Naive thymus-derived CD8-positive, alpha-beta T cell (primary cell): ENCODE measurements at regions not wholly inside any gene's neighbourhood (a gene's known extent, or its start where the extent isn't known, plus 50 kb on each side); places are given as distances from the start of the nearest gene placed in this dataset.
"Not testable (repeated sequence)": the region's sequence is repeated elsewhere in the genome, so short reads cannot be mapped to it uniquely, and the experiment has no call there.

Experiments
- ATAC-seq, 2 donors: fragments of 150-1000 bp; cut with Tn5 transposase in 1 of 2; sonication (Bioruptor Pico), chemical (Tn5 transposase) in 1 of 2; 1 replicate in 1 of 2; 2 replicates in 1 of 2; pipeline ENCODE4 v1.10.0; 2021; ENCODE audit warnings: mild to moderate bottlenecking in 2 of 2, moderate library complexity in 2 of 2
- POLR2A ChIA-PET: fragments of 350-600 bp; sonication (Branson Sonifier 250); formaldehyde crosslinking; loops from one replicate; lab custom pipeline; 2021; ENCODE audit warnings: antibody characterized with exemption; lab: Charles Lee
- DNase-seq, 10 donors: peaks; one replicate each; pipeline versions ENCODE4 v3.0.0 to v3.0.0-alpha.2; 2020 to 2022
- H3K27ac Mint-ChIP-seq, 10 donors: one replicate each; pipeline ENCODE4 v1.8.0; 2020 to 2022; ENCODE audit warnings: mild to moderate bottlenecking in 10 of 10, mixed read lengths in 10 of 10, moderate library complexity in 4 of 10, inconsistent platforms in 1 of 10
- H3K27me3 Mint-ChIP-seq, 5 donors: one replicate each; pipeline ENCODE4 v1.8.0; 2021 to 2022; ENCODE audit warnings: mixed read lengths in 5 of 5
- H3K36me3 Mint-ChIP-seq, 3 donors: one replicate each; pipeline ENCODE4 v1.8.0; 2020 to 2022; ENCODE audit warnings: mixed read lengths in 3 of 3, mild to moderate bottlenecking in 2 of 3, inconsistent platforms in 1 of 3
- H3K4me1 Mint-ChIP-seq, 4 donors: one replicate each; pipeline ENCODE4 v1.8.0; 2021 to 2022; ENCODE audit warnings: mixed read lengths in 4 of 4
- H3K4me3 Mint-ChIP-seq, 10 donors: one replicate each; pipeline ENCODE4 v1.8.0; 2020 to 2022; ENCODE audit warnings: mild to moderate bottlenecking in 10 of 10, mixed read lengths in 10 of 10, moderate library complexity in 6 of 10, inconsistent platforms in 1 of 10
- H3K9me3 Mint-ChIP-seq, 9 donors: one replicate each; pipeline ENCODE4 v1.8.0; 2020 to 2022; ENCODE audit warnings: mixed read lengths in 9 of 9, mild to moderate bottlenecking in 3 of 9, inconsistent platforms in 1 of 9, moderate library complexity in 1 of 9

DNA sequence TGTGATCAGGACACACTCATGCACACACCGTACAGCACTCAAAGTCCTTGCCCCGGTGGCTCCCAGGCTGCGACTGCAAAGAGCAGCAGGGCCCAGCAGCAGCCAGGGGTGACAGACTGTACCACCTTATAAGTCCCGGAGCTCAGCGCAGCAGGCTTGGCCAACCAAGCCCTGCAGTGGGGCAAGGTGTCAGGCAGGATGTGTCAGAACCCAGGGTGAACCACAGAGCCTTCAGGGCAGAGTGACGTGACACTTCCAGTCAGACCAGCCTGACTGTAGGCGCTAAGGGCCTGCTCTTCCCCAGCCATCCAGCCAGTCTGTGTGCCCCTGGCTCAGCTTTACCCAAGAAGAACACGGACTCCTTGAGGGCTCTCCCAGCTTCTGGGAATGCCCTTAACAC, 204.1 kb downstream of the COPRS start:
- H3K9me3 Mint-ChIP-seq = peaks cover 0 to 2% (median 0%) of the 10 kb centered on the region in 9 donors
- peaks cover 0 to 2% (median under 1%) of the 10 kb centered on the region in 4 donors for H3K4me1 Mint-ChIP-seq
- DNase-seq (peak in 3 of 10 donors; percentile 3 to 10 (median 6)), ATAC-seq (no peak)
- H3K4me3 Mint-ChIP-seq = no peak overlapping the region
- POLR2A ChIA-PET = no interaction called here
- H3K36me3 Mint-ChIP-seq = no peaks in the 10 kb centered on the region
- H3K27me3 Mint-ChIP-seq = peaks cover 0 to 19% (median 9%) of the 10 kb centered on the region in 5 donors
- H3K27ac Mint-ChIP-seq = no peak overlapping the region

DNA sequence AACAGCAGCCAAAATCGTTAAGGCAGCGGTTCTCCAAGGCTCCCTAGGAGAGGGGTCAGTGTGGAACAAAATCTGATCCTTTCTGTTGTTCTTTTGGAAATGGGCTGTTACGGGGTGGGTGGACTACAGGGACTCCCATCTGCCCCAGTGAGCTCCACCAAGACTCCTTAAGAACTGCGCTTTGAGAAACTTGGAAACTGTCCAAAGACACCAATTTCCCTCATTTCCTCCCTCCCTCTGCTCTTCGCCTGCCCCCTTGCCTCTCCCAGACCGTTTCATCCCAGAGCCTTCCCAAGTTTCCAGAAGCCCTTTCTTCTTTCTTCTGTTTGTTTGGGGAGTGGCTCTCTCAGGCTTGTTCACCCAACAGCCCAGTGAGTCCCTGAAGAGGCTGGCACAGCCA, 205.4 kb downstream of the COPRS start:
- Mint-ChIP-seq H3K4me3 (no peak overlapping the region), H3K27me3 (peaks cover 0 to 14% (median 5%) of the 10 kb centered on the region in 5 donors), H3K36me3 (no peaks in the 10 kb centered on the region), H3K9me3 (peaks cover 0 to 2% (median 0%) of the 10 kb centered on the region in 9 donors), H3K27ac (no peak overlapping the region), H3K4me1 (peaks cover 0 to 2% (median 0%) of the 10 kb centered on the region in 4 donors)
- POLR2A ChIA-PET = no interaction called here
- no peak for DNase-seq
- no peak for ATAC-seq

DNA sequence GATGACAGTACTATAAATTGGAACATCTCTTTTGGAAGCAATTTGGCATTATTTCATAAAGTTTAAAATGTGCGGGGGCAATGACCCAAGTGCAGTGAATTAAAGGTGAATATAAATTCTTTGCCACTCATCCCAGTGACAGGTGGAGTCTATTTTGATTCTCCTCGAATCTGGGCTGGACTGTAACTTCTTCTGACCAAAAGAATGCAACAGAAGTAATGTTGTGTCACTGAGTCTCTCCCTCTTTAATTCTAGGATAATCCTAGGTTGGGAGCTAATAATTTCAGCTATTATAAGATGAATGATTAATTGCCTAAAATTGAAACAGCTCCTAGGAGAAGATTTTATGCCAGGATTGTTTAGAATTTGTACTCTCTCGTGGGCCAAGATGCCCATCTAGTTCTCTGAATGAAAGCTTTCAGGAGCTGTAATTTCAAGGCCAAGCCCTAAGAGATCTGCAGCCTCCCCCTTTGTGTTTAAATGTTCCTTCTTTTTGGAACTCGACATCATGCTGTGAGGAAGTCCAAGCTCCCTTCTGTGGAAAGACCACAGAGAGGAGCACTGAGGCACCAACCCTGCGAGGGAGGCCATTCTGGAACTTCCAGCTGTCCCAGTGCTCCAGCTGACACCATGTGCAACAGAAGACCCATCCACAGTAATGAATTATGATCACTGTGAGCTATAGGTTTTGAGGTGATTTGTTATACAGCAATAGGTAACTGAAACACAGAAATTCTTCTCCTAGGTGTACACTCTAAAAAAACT, 208.1 kb downstream of the COPRS start:
- Mint-ChIP-seq H3K36me3 (peaks cover 0 to 11% (median 0%) of the 10 kb centered on the region in 3 donors), H3K4me3 (no peak overlapping the region), H3K27me3 (peaks cover 0 to 3% (median 2%) of the 10 kb centered on the region in 5 donors), H3K9me3 (peaks cover 0 to 17% (median 4%) of the 10 kb centered on the region in 9 donors), H3K27ac (no peak overlapping the region), H3K4me1 (peaks cover 0 to 2% (median 0%) of the 10 kb centered on the region in 4 donors)
- DNase-seq = no peak
- POLR2A ChIA-PET = interaction anchor here (0.6 kb wide), 1 partner anchor 10 kb away, joined by 3 read pairs; no protein-coding TSS in a partner anchor
- ATAC-seq = no peak

DNA sequence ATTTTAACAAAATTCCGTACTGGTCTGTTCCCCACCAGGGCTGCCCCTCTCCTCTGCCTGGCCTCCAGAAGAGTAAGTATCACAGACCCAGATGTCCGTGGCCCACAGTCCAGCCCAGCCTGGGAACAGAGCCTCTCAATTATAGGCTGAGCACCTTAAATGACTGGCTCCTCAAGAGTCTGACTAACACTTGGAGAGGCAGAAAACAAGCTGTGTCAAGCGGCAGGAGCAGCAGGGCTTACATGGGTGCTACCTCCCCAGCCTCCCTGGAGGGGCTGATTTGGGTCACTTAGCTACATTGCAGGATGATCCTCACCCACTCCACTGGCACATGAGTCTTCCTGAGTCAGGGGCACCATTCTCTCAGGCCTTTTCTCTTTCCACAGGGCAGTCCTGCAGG, 209.7 kb downstream of the COPRS start:
- POLR2A ChIA-PET = interaction anchor here (0.5 kb wide), 1 partner anchor 1835 kb away, joined by 5 read pairs; no protein-coding TSS in a partner anchor
- DNase-seq = no peak
- ATAC-seq = no peak
- Mint-ChIP-seq H3K4me1 (no peaks in the 10 kb centered on the region), H3K27me3 (peaks cover 0 to 8% (median 3%) of the 10 kb centered on the region in 5 donors), H3K4me3 (no peak overlapping the region), H3K36me3 (peaks cover 0 to 23% (median 0%) of the 10 kb centered on the region in 3 donors), H3K9me3 (peaks cover 4 to 29% (median 14%) of the 10 kb centered on the region in 9 donors), H3K27ac (peak overlapping the region in 1 of 10 donors; percentile 33)

DNA sequence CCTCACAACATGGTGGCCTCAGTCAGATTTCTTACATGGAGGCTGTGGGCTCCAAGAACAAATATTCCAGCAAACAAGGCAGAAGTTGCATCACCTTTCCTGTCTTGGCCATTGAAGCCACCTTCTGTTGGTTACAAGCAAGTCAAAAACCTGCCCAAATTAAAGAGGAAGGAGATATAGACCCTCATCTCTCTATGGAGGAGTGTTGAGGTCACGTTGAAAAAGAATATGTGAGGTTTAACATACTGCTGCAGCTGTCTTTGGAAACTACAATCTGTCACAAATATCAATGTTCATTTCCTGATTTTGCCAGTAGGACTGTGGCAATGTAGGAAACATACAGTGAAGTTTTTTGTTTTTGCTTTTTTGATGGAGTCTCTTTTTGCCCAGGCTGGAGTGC, 211.4 kb downstream of the COPRS start:
- H3K36me3 Mint-ChIP-seq = peaks cover 0 to 28% (median 0%) of the 10 kb centered on the region in 3 donors
- peaks cover 3 to 13% (median 7%) of the 10 kb centered on the region in 5 donors for H3K27me3 Mint-ChIP-seq
- peaks cover 4 to 33% (median 14%) of the 10 kb centered on the region in 9 donors for H3K9me3 Mint-ChIP-seq
- peak overlapping the region in 1 of 10 donors; percentile 11 for H3K27ac Mint-ChIP-seq
- no peak overlapping the region for H3K4me3 Mint-ChIP-seq
- DNase-seq (no peak), ATAC-seq (no peak)
- H3K4me1 Mint-ChIP-seq = no peaks in the 10 kb centered on the region
- POLR2A ChIA-PET = no interaction called here

DNA sequence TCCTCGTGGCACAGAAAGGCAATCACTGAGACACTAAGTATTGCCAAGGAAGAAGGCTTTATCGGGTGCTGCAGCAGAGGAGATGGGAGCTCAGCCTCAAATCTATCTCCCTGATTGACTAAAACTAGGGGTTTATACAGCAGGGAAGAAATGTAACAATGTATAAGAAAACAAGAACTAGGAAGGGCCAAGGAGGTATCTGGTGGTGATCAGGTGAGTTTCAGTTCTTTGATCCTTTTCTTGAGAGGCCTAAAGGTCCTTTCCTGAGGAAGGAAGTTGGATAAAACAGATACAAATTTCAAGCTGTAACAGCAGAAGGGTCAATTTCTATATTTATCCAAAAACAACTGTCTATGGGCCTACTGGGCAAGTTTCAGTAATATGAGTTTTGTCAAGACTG, 212.4 kb downstream of the COPRS start:
- Mint-ChIP-seq H3K4me1 (no peaks in the 10 kb centered on the region), H3K36me3 (peaks cover 0 to 28% (median 0%) of the 10 kb centered on the region in 3 donors), H3K4me3 (no peak overlapping the region), H3K9me3 (peaks cover 4 to 37% (median 17%) of the 10 kb centered on the region in 9 donors), H3K27me3 (peaks cover 3 to 21% (median 11%) of the 10 kb centered on the region in 5 donors), H3K27ac (no peak overlapping the region)
- POLR2A ChIA-PET = no interaction called here
- ATAC-seq = no peak
- DNase-seq = no peak

DNA sequence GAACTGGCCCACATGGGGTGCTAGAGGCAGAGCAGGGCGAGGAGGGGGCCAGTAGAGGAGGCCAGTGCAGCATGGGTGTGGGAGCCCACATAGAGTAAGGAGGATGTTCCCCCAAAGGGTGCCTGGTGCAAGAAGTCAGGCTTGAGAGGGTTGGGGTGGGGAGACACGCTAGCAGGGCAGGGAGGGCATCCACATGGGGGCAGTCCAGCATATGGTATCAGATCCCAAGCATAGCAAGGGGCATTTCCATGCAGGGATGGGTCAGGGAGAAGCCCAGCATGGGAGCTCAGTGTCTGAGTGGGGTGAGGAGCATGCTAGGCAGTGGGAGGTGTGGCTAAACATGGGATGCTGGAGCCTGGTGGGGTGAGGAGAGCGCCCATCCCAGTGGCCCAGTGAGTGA, 213.7 kb downstream of the COPRS start:
- ATAC-seq (no peak), DNase-seq (no peak)
- Mint-ChIP-seq H3K4me1 (no peaks in the 10 kb centered on the region), H3K27ac (no peak overlapping the region), H3K27me3 (peaks cover 4 to 24% (median 16%) of the 10 kb centered on the region in 5 donors), H3K36me3 (peaks cover 0 to 31% (median 0%) of the 10 kb centered on the region in 3 donors), H3K4me3 (no peak overlapping the region), H3K9me3 (peaks cover 4 to 45% (median 18%) of the 10 kb centered on the region in 9 donors)
- POLR2A ChIA-PET = no interaction called here

DNA sequence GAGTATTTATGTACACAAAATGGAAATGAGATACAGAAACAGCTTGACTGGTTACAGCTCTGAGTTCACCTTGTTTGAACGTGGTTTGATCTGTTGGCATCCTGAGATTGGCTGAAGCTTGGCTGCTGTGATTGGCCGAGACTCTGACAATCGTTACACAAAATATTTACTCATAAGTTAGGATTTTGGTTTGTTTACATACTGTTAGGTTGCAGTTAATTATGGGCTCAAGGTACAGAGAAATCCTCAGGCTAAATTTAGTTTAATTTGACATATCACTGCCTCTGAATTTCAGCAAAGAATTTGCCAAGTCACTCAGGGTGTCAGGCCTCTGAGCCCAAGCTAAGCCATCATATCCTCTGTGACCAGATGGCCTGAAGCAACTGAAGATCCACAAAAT, 227.3 kb downstream of the COPRS start:
- Mint-ChIP-seq H3K4me3 (no peak overlapping the region), H3K36me3 (peaks cover 0 to 8% (median 8%) of the 10 kb centered on the region in 3 donors), H3K9me3 (peaks cover 0 to 14% (median 7%) of the 10 kb centered on the region in 9 donors), H3K27ac (no peak overlapping the region), H3K4me1 (no peaks in the 10 kb centered on the region), H3K27me3 (peaks cover 14 to 41% (median 27%) of the 10 kb centered on the region in 5 donors)
- POLR2A ChIA-PET = no interaction called here
- ATAC-seq (no peak), DNase-seq (no peak)

DNA sequence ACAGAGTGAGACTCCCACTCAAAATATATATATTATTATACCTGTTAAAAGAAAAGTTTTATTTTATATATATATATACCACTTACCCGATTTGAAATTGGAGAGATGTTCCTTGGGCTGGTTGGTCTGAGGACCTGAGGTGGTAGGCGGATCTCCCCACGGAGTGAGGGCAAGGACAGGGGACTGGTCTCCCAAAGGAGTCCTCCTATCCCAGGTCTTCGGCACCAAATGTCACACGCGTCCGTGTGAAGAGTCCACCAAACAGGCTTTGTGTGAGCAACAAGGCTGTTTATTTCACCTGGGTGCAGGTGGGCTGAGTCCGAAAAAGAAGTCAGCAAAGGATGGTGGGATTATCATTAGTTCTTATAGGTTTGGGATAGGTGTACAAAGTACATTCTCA, 228.2 kb downstream of the COPRS start:
- Mint-ChIP-seq H3K36me3 (peaks cover 0 to 11% (median 8%) of the 10 kb centered on the region in 3 donors), H3K27me3 (peaks cover 19 to 41% (median 33%) of the 10 kb centered on the region in 5 donors), H3K9me3 (peaks cover 0 to 14% (median 7%) of the 10 kb centered on the region in 9 donors)
- H3K4me1 Mint-ChIP-seq, POLR2A ChIA-PET, ATAC-seq, H3K4me3 Mint-ChIP-seq, H3K27ac Mint-ChIP-seq, DNase-seq: not testable (repeated sequence)

DNA sequence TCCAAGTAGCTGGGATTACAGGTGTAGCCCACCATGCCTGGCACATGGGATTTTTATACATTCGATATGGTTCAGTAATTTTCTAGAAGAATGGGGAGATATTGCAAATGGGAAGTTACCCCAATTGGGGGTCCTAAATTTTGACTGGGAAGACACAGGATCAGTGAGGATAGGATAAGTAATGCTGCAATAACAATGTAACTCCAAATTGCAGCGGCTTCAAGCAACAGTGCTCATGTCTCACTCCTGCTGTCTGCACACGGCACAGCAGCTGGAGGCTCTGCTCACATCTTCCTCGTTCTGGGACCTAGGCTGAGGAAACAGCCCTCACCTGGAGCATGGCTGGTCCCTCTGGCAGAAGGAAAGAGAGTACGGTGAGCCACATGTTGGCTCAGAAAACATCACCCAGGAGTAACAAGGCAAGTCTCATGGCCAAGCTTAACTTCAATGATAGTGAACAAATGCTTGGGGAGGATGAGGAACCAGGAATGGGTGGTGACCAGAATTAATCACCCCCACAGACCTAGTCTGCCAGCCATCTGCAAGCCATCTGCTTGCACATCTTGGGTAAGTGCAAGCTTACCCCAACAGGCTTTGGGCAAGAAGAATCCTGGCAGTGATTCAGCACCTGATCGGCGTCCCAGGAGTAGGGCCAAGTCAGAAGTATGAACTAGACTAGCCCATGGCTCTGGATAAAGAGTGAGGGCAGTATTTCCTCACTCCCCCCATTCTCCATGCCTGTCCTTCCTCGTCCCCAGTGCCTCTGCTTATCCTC, 229.2 kb downstream of the COPRS start:
- ATAC-seq = no peak
- no peak for DNase-seq
- Mint-ChIP-seq H3K36me3 (peaks cover 0 to 14% (median 11%) of the 10 kb centered on the region in 3 donors), H3K27ac (no peak overlapping the region), H3K4me3 (no peak overlapping the region), H3K4me1 (no peaks in the 10 kb centered on the region), H3K9me3 (peaks cover 0 to 21% (median 8%) of the 10 kb centered on the region in 9 donors), H3K27me3 (peaks cover 19 to 39% (median 32%) of the 10 kb centered on the region in 5 donors)
- POLR2A ChIA-PET = no interaction called here

DNA sequence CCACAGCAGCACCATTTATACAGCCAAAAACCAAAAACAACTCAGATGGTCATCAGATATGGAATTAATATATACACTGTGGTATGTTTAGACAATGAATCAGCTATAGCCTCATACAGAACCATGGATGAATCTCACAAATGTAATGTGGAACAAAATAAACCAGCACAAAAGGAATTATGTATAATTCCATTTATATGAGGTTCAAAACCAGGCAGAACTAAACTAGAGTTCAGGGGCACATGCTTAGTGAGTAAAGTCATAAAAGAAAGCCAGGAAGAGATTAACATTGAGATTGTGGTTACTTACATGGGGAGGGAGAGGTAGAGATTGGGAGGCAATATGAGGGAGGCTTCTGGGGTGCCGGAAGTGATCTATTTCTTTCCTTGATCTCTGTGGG, 231.1 kb downstream of the COPRS start:
- H3K4me1 Mint-ChIP-seq = peaks cover 0 to 1% (median 0%) of the 10 kb centered on the region in 4 donors
- POLR2A ChIA-PET = no interaction called here
- H3K27me3 Mint-ChIP-seq = peaks cover 15 to 39% (median 23%) of the 10 kb centered on the region in 5 donors
- no peak overlapping the region for H3K4me3 Mint-ChIP-seq
- peaks cover 0 to 35% (median 16%) of the 10 kb centered on the region in 9 donors for H3K9me3 Mint-ChIP-seq
- H3K36me3 Mint-ChIP-seq = peaks cover 0 to 22% (median 13%) of the 10 kb centered on the region in 3 donors
- no peak overlapping the region for H3K27ac Mint-ChIP-seq
- ATAC-seq = no peak
- DNase-seq = no peak

DNA sequence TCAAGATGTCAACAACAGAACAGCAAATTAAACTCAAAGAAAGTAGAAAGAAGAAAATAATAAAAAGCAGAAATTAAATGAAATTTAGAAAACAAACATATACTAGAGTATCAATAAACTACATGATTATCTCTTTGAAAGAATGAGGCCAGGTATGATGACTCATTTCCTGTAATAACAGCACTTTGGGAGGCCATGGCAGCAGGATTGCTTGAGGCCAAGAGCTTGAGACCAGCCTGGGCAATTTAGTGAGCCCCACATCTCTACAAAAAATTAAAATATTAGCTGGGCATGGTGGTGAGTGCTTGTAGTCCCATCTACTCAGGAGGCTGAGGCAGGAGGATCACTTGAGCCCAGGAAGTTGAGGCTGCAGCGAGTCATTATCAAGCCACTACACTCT, 232.5 kb downstream of the RAB11FIP4 start:
- Mint-ChIP-seq H3K4me1 (peaks cover 0 to 1% (median 0%) of the 10 kb centered on the region in 4 donors), H3K36me3 (peaks cover 0 to 39% (median 15%) of the 10 kb centered on the region in 3 donors), H3K4me3 (no peak overlapping the region), H3K27ac (no peak overlapping the region), H3K27me3 (peaks cover 4 to 27% (median 17%) of the 10 kb centered on the region in 5 donors), H3K9me3 (peaks cover 0 to 56% (median 24%) of the 10 kb centered on the region in 9 donors)
- DNase-seq (no peak), ATAC-seq (no peak)
- POLR2A ChIA-PET = no interaction called here
